ENCODE measurements at regions not wholly inside any gene's neighbourhood (a gene's known extent, or its start where the extent isn't known, plus 50 kb on each side); places are given as distances from the start of the nearest gene placed in this dataset.

DNA sequence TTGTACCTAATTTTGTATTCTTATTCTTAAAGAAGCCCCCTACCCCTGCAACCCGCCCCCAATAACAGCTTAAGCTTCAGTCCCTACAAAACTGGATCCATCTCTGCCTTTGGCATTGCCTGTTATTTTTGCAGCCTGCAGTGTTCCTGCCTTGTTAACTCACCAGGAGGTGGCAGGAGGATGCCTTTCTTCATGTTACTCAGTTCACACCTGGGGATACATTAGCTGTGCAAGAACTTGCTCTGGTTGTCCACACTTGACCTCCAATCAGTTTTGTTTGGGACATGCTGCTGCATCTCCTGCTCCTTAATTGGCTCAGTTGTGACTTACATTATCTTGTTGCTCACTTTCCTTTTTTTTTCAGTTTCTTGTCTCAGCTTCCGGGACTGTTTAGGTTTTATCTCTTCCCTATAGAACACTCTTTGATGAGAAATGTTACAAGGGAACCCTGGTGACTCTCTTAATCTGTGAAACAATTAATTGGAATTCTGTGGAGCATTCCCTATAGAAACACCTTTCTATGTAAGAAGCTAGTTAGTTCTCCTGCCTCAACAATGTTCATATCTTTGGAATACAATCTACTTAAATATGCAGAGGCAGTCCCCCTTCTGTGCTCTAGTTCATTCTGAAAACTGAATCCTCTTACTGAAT, 467.7 kb upstream of the ACO1 start:
- TF ChIP-seq POLR2A (IDR thresholded peaks at IDR 0.05; ENCODE audit: low read depth) (no peak), POLR2AphosphoS5 (IDR thresholded peaks at IDR 0.05) (no peak), EP300 (IDR thresholded peaks at IDR 0.05) (no peak)
- TF ChIP-seq, protein P1, sequence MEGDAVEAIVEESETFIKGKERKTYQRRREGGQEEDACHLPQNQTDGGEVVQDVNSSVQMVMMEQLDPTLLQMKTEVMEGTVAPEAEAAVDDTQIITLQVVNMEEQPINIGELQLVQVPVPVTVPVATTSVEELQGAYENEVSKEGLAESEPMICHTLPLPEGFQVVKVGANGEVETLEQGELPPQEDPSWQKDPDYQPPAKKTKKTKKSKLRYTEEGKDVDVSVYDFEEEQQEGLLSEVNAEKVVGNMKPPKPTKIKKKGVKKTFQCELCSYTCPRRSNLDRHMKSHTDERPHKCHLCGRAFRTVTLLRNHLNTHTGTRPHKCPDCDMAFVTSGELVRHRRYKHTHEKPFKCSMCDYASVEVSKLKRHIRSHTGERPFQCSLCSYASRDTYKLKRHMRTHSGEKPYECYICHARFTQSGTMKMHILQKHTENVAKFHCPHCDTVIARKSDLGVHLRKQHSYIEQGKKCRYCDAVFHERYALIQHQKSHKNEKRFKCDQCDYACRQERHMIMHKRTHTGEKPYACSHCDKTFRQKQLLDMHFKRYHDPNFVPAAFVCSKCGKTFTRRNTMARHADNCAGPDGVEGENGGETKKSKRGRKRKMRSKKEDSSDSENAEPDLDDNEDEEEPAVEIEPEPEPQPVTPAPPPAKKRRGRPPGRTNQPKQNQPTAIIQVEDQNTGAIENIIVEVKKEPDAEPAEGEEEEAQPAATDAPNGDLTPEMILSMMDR (IDR thresholded peaks at IDR 0.05): no peak

All from esophagus muscularis mucosa (tissue), 4 donors.